ENCODE measurements at regions not wholly inside any gene's neighbourhood (a gene's known extent, or its start where the extent isn't known, plus 50 kb on each side); places are given as distances from the start of the nearest gene placed in this dataset.

DNA sequence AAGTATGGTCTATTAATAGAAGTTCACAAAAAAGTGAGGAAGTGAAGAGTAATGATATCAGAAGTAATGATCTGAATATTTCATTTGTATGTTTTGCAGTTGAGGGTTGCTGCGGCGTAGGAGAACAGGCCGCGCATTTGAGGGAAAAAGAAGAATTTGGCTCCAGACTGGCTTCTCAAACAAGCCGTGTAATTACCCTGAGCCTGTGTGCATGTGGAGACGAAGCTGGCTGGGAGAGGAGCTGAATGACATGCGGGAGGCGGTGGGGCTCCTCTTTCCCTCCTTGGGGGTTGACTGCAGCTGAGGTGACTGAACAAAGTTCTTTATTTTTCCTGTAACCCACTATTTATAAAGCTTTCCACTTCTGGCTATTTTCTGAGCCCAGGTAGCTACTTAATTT, 115.5 kb upstream of the AFDN start:
- DNase-seq = no peak

DNA sequence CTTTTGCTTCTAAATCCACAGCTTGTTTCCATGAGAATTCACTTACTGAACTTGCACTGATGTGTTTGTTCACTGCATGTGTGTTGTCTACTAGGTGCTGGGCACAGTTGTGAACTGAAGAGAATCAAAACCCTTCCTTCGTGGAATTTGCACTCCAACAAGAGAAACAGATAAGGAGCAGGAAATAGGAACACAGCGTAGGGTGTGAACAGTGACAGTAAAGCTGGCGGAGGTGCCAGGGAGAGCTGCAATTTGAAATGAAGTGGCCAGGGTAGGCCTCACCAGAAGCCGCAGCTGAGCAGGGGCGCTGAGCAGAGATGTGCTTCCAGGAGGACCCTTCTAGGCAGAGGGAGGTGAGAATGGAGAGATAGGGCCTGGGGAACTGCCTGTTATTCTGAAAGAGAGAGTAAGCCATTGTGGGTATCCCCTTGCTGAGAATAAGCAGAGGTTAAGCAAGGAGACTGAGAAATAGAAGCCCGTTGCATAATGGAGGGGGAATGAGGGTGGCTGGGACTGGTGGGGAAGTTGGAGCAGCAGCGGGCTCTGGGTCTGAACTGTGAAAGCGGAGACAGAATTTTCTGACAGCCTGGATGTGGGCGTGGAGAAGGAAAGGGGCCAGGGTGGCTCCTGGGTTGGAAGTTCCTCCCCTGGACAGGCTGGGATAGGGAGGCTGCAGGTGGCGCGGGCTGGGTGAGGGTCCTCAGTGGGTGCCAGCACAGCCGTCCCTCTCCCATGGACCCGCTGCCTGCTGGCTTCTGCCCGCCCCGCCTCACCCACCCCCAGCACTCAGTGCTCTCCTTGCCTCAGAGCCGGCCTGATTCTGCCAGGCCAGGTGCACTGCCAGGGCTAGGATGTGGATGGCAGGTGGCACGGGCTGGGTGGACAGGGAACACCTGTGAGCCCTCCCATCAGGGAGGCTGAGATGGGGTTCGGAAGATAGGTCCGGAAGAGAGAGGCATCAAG, 114.7 kb upstream of the AFDN start:
- DNase-seq = no peak

- no peak for DNase-seq
Measured at GRCh38 chr6:167712731-167713475, 113.8 kb upstream of the AFDN start.

DNA sequence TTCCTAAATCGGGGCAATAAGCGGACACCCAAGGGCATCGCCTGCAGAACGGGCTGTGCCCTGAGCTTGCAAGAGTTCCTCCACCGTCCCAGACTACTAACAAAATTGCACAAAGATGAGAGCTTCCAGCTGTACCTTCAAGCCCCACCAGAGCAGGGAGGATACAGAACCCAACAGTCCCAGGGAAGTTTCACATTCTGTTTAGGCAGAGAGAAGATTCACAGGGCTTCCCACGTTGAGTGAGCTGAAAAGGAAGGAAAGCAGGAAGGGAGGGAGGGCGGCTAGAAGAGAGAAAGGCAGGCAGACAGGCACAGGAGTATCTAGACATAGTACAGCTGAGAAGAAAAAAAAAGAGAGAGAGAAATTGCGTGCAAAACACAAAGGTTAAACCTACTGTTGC, 112.6 kb upstream of the AFDN start:
- DNase-seq = no peak

GRCh38 chr6:167717455-167717854, 109.3 kb upstream of the AFDN start:
- DNase-seq = no peak

DNA sequence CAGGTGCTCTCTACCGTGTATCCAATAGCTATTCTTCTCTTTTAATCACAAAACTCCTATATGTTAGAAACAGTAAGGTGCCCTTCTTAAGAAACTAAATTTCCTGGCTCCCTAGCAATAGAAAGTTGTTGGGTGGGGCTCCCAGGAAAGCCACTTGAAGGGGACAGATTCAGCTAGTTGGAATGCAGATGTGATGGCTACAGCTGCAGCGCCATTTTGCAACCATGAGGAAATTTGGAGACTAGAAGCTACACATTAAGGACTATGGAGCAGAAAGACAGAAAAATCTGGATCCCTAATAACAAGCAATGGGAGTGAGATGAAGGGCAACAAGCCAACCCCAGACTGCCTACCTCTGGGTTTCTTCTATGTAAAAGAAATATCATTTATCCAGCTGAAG, 108.8 kb upstream of the AFDN start:
- no peak for DNase-seq

- no peak for DNase-seq
Measured at GRCh38 chr6:167719920-167720319, 106.8 kb upstream of the AFDN start.

DNA sequence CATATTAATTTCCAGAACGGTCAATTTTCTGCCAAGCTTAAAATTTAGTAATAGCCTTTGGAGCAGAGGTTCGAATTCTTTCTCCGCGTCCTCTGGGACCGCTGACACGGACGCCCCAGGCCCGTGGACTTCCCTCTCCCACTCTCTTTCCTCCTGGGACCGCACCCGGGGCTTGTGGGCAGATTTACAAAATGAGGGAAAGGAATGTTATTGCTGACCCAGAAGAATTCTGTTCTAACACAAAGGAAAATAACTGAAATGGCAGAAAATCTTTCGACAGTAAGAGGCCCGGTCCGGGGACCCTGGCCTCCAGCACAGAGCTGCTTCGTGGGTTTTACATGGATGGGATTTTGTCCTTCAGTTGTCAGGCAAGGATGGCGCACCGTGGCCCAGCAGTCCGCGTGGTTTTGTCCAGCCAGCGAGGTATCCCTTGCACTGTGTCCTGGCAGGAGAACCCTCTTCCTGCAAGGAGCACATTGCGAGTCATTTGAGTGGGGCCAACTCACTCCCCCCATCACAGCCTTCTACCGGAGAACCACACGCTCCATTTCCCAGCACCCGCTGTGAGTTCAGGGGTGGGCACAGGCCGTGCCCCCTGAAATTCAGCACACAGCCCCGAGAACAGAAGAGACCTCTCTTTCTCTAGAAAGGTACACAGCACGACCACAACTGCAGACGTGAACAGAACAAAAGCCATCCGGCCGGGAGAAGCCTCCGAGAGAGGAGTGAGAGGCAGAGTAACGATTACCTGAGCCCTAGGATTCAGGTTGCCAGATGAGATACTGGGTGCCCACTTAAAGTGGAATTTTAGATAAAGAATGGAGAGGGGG, 106.0 kb upstream of the AFDN start:
- no peak for DNase-seq

GRCh38 chr6:167721291-167721690, 105.4 kb upstream of the AFDN start:
- DNase-seq = no peak

- no peak for DNase-seq
Measured at GRCh38 chr6:167722634-167723309, 103.9 kb upstream of the AFDN start.

DNA sequence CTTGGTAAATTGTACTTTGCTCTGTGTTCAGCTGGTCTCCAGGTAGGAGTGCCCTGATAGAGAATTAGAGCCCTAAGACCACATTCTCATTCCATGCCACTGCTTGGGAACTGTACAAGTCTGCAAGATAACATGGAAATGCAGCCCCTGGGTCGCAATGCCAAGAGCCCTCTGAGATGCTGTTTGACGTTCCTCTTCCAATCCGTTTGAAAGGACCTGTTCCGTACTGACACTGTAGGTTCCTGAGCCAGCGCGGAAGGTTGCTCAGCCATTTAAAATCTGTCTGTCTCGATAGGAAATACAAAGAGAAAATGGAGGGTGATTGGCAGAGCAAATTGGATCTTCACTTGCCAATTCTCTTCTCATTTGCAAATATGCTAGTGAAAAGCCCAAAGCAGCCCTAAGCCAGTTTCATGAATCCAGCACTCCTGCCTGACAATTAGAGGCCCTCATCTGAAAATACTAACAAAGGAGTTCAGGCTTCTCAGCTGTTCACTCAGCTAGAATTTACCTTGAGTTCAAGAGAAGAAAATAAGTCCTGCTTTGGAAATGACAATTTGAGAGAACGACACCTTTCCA, 100.6 kb upstream of the AFDN start:
- DNase-seq = no peak

- no peak for DNase-seq
Measured at GRCh38 chr6:167730441-167730840, 96.3 kb upstream of the AFDN start.

GRCh38 chr6:167731216-167731615, 95.5 kb upstream of the AFDN start:
- no peak for DNase-seq

- no peak for DNase-seq
Measured at GRCh38 chr6:167731731-167732422, 94.8 kb upstream of the AFDN start.

GRCh38 chr6:167733740-167734661, 92.7 kb upstream of the AFDN start:
- no peak for DNase-seq

DNA sequence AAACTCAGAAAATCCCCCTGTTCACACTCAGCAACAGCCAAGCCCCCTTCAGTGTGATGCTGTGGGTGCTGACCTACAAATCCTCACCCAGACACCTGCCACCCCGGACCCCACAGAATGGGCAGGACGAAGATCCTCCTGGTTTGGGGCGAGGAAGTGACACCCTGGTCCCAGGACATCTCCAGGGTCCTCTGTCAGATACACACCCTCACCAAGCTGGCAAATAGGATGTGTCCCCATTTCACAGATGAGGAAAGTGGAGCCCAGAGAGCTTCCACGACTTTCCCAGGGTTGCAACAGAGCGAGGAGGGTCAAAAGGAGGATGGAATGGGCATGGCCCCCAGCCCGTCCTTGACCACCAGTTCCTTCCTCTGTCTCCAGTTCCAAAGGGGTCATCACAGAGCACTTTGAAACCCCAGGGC, 92.0 kb upstream of the AFDN start:
- DNase-seq = no peak

- DNase-seq = no peak
Measured at GRCh38 chr6:167735084-167735950, 91.4 kb upstream of the AFDN start.

DNA sequence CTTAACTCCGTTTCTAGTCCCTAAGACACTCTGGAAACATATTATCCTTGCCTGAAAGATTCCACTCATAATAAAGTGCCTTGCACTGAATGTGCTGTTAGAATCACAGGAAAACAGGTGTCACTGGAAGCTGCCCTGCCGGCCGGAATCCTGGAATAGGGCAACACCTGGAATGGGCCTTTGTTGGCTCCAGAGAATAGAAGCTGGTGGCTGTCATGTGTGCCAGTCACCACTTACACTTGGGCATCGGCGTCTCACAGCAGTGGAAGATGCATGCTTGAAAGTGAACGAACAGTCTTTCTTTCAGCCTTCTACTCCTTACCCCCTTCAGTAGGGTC, 90.8 kb upstream of the AFDN start:
- no peak for DNase-seq

- no peak for DNase-seq
Measured at GRCh38 chr6:167736486-167737204, 90.1 kb upstream of the AFDN start.

Measured in activated effector memory CD4-positive, alpha-beta T cell treated with Interleukin-2 at 50 U/mL for 16 hours (primary cell).